Ishikawa (cell line): ENCODE measurements at regions not wholly inside any gene's neighbourhood (a gene's known extent, or its start where the extent isn't known, plus 50 kb on each side); places are given as distances from the start of the nearest gene placed in this dataset.

Source experiments
- CEBPB ChIP-seq: IDR thresholded peaks from 2 replicates; pipeline ENCODE4 v1.6.1; 2012
- CREB1 ChIP-seq: IDR thresholded peaks from 2 replicates; pipeline ENCODE4 v1.6.1; 2012; ENCODE audit warnings: low read depth
- EGR1 ChIP-seq: IDR thresholded peaks from 2 replicates; pipeline ENCODE4 v1.6.1; 2012
- EP300 ChIP-seq: IDR thresholded peaks from 2 replicates; pipeline ENCODE4 v1.6.1; 2012; ENCODE audit warnings: borderline replicate concordance
- FOXM1 ChIP-seq: IDR thresholded peaks from 2 replicates; pipeline ENCODE4 v1.6.1; 2012; ENCODE audit warnings: low read depth, borderline replicate concordance
- MAX ChIP-seq: IDR thresholded peaks from 2 replicates; pipeline ENCODE4 v1.6.1; 2012
- NFIC ChIP-seq: IDR thresholded peaks from 2 replicates; pipeline ENCODE4 v1.6.1; 2012
- RAD21 ChIP-seq: IDR thresholded peaks from 2 replicates; pipeline ENCODE4 v1.6.1; 2012; ENCODE audit warnings: low read depth
- REST ChIP-seq: IDR thresholded peaks from 2 replicates; pipeline ENCODE4 v1.6.1; 2012; ENCODE audit warnings: low read depth, mild to moderate bottlenecking
- TAF1 ChIP-seq: IDR thresholded peaks from 2 replicates; pipeline ENCODE4 v1.6.1; 2012; ENCODE audit warnings: low read depth, mild to moderate bottlenecking
- TCF12 ChIP-seq: IDR thresholded peaks from 2 replicates; pipeline ENCODE4 v1.6.1; 2012; ENCODE audit warnings: low read depth
- TEAD4 ChIP-seq: IDR thresholded peaks from 2 replicates; pipeline ENCODE4 v1.6.1; 2012
- USF1 ChIP-seq: IDR thresholded peaks from 2 replicates; pipeline ENCODE4 v1.6.1; 2012
- YY1 ChIP-seq: IDR thresholded peaks from 2 replicates; pipeline ENCODE4 v1.6.1; 2012; ENCODE audit warnings: low read depth
- ZBTB7A ChIP-seq: IDR thresholded peaks from 2 replicates; pipeline ENCODE4 v1.6.1; 2012; ENCODE audit warnings: low read depth

- no peak for TF ChIP-seq TCF12
- TF ChIP-seq FOXM1: no peak
- TF ChIP-seq ZBTB7A: no peak
- no peak for TF ChIP-seq USF1
- TF ChIP-seq CREB1: no peak
- no peak for TF ChIP-seq REST
- no peak for TF ChIP-seq EGR1
- no peak for TF ChIP-seq EP300
- no peak for TF ChIP-seq YY1
- TF ChIP-seq RAD21: no peak
- no peak for TF ChIP-seq TEAD4
- TF ChIP-seq MAX: no peak
- TF ChIP-seq TAF1: no peak
- no peak for TF ChIP-seq CEBPB
- TF ChIP-seq NFIC: no peak
Measured at GRCh38 chr20:40524071-40524470, 165.0 kb downstream of the MAFB start.

GRCh38 chr20:40522405-40522804 lies 166.6 kb downstream of the MAFB start:
- TF ChIP-seq REST (no peak), RAD21 (no peak), EP300 (no peak), TCF12 (no peak), CEBPB (no peak), EGR1 (no peak), ZBTB7A (no peak), CREB1 (no peak), TAF1 (no peak), NFIC (no peak), TEAD4 (no peak), YY1 (no peak), USF1 (no peak), FOXM1 (no peak), MAX (no peak)

- no peak for TF ChIP-seq NFIC
Measured at GRCh38 chr20:40521962-40522361, 167.1 kb downstream of the MAFB start.

- no peak for TF ChIP-seq USF1
- TF ChIP-seq FOXM1: no peak
- no peak for TF ChIP-seq MAX
- no peak for TF ChIP-seq RAD21
- no peak for TF ChIP-seq CEBPB
- TF ChIP-seq TCF12: no peak
- TF ChIP-seq EGR1: no peak
- no peak for TF ChIP-seq YY1
- no peak for TF ChIP-seq NFIC
- TF ChIP-seq ZBTB7A: no peak
- no peak for TF ChIP-seq REST
- no peak for TF ChIP-seq CREB1
- no peak for TF ChIP-seq EP300
Measured at GRCh38 chr20:40519918-40520317, 169.1 kb downstream of the MAFB start.
